ENCODE measurements at regions not wholly inside any gene's neighbourhood (a gene's known extent, or its start where the extent isn't known, plus 50 kb on each side); places are given as distances from the start of the nearest gene placed in this dataset.

DNA sequence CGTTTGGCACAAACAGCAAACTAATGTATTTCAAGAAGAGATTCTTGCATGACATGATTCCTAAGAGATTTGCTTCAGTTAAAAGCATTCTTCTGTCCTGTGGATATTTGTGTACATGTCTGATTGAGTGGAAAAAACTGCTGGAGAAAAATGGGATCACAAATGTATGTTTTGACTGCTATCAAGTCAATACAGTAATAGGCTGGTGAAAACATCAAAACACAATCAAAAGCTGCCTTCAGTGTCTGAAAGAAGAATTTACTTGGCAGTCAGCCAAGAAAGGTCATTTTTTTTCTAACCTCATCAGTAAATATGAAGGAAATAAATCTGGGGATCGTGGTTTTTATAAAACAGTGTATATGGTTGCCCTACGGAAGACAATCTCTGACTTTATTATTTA is 1214.8 kb downstream of the NSUN3 start:
- dilution Hi-C loops (cut with MboI; ENCODE audit: extremely low pct_ligation_motif_present, low sequenced_read_pairs): no loop called here
- no peak overlapping the region for H3K4me3 ChIP-seq (ENCODE audit: control insufficient read depth in 2 of 3, extremely low read depth in 1 of 3, insufficient read depth in 2 of 3, low read depth in 1 of 3, low read length in 3 of 3)
- DNase-seq (ENCODE audit: low read depth, low spot score) (no peak), FAIRE-seq (no peak)
- H3K9me1 ChIP-seq (ENCODE audit: control insufficient read depth, extremely low read depth, insufficient read depth, low read length): no peaks in the 10 kb centered on the region
- no peaks in the 10 kb centered on the region for H3K79me2 ChIP-seq (ENCODE audit: control insufficient read depth, insufficient read depth, low read length)
- no peaks in the 10 kb centered on the region for H3K4me1 ChIP-seq (ENCODE audit: control insufficient read depth, extremely low read depth, insufficient read depth, low read length)
- no peak overlapping the region for H3K4me2 ChIP-seq (ENCODE audit: control insufficient read depth, extremely low read depth, insufficient read depth, low read depth, low read length)
- H2AFZ ChIP-seq (ENCODE audit: control insufficient read depth, low read length): no peak overlapping the region
- TF ChIP-seq CTCF (optimal IDR thresholded peaks at IDR 0.05 in 1 of 3, IDR thresholded peaks at IDR 0.05 in 1 of 3, conservative IDR thresholded peaks at IDR 0.05 in 1 of 3; ENCODE audit: extremely low read depth in 1 of 3, insufficient read depth in 2 of 3, low read length in 3 of 3) (no peak), EZH2 (IDR thresholded peaks at IDR 0.05; ENCODE audit: low read length) (no peak)
- H3K9me3 ChIP-seq (ENCODE audit: control insufficient read depth, low read depth, low read length): no peaks in the 10 kb centered on the region
- H3K36me3 ChIP-seq (ENCODE audit: control insufficient read depth in 2 of 2, extremely low read depth in 1 of 2, insufficient read depth in 2 of 2, low read length in 2 of 2): no peaks in the 10 kb centered on the region
- no peaks in the 10 kb centered on the region for H3K27me3 ChIP-seq (ENCODE audit: control insufficient read depth, extremely low read depth, insufficient read depth, low read length)
- no peaks in the 10 kb centered on the region for H4K20me1 ChIP-seq (ENCODE audit: control insufficient read depth, extremely low read depth, insufficient read depth, low read length)
- no peak overlapping the region for H3K27ac ChIP-seq (ENCODE audit: control insufficient read depth, insufficient read depth, low read length)
- H3K9ac ChIP-seq (ENCODE audit: control insufficient read depth, extremely low read depth, insufficient read depth, low read length): no peak overlapping the region

DNA sequence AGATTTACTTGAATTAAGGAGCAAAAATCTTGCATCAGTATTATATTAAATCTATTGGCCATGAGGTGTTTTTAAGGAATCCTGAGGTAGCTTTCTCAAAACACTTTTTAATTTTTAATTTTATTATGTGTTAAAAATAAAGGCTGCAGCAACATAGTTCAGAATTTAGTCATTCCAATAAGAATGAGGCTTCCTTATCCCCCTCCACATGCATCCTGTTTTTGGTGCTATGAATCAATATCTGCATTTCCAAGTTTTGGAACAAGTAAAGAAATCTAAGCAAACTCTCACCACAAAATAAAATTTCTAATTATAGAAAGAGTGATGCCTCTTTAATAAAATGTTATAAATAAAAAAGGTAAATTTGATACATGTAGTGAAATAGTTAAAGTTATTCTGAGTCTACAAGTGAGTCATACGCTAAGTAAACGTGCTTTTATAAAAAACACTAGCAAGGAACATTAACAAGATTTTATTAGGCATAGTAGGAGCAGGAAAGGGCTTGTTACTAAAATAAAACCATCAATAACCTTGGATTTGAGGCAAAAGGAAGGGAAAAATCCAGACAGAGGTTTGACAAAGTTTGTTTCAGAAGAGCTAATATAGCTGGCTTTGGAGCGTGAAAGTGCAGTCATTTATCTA is 1218.0 kb downstream of the NSUN3 start:
- DNase-seq (ENCODE audit: low read depth, low spot score): no peak

More for the DNA sequence above, 1218.0 kb downstream of the NSUN3 start:
- H3K4me3 ChIP-seq (ENCODE audit: control insufficient read depth in 2 of 3, extremely low read depth in 1 of 3, insufficient read depth in 2 of 3, low read depth in 1 of 3, low read length in 3 of 3): no peak overlapping the region
- H3K27me3 ChIP-seq (ENCODE audit: control insufficient read depth, extremely low read depth, insufficient read depth, low read length): no peaks in the 10 kb centered on the region
- no peak overlapping the region for H3K27ac ChIP-seq (ENCODE audit: control insufficient read depth, insufficient read depth, low read length)
- dilution Hi-C loops (cut with MboI; ENCODE audit: extremely low pct_ligation_motif_present, low sequenced_read_pairs): no loop called here
- H3K4me2 ChIP-seq (ENCODE audit: control insufficient read depth, extremely low read depth, insufficient read depth, low read depth, low read length): no peak overlapping the region
- H3K4me1 ChIP-seq (ENCODE audit: control insufficient read depth, extremely low read depth, insufficient read depth, low read length): no peaks in the 10 kb centered on the region
- H3K9me1 ChIP-seq (ENCODE audit: control insufficient read depth, extremely low read depth, insufficient read depth, low read length): no peaks in the 10 kb centered on the region
- H3K9ac ChIP-seq (ENCODE audit: control insufficient read depth, extremely low read depth, insufficient read depth, low read length): no peak overlapping the region
- H2AFZ ChIP-seq (ENCODE audit: control insufficient read depth, low read length): no peak overlapping the region
- FAIRE-seq: no peak
- H4K20me1 ChIP-seq (ENCODE audit: control insufficient read depth, extremely low read depth, insufficient read depth, low read length): no peaks in the 10 kb centered on the region
- H3K36me3 ChIP-seq (ENCODE audit: control insufficient read depth in 2 of 2, extremely low read depth in 1 of 2, insufficient read depth in 2 of 2, low read length in 2 of 2): no peaks in the 10 kb centered on the region
- no peaks in the 10 kb centered on the region for H3K9me3 ChIP-seq (ENCODE audit: control insufficient read depth, low read depth, low read length)
- H3K79me2 ChIP-seq (ENCODE audit: control insufficient read depth, insufficient read depth, low read length): no peaks in the 10 kb centered on the region
- TF ChIP-seq CTCF (optimal IDR thresholded peaks at IDR 0.05 in 1 of 3, IDR thresholded peaks at IDR 0.05 in 1 of 3, conservative IDR thresholded peaks at IDR 0.05 in 1 of 3; ENCODE audit: extremely low read depth in 1 of 3, insufficient read depth in 2 of 3, low read length in 3 of 3) (no peak), EZH2 (IDR thresholded peaks at IDR 0.05; ENCODE audit: low read length) (no peak)

Data from keratinocyte (primary cell).